ENCODE measurements at regions not wholly inside any gene's neighbourhood (a gene's known extent, or its start where the extent isn't known, plus 50 kb on each side); places are given as distances from the start of the nearest gene placed in this dataset.

GRCh38 chrX:45872480-45872879, 671.8 kb upstream of the DIPK2B start:
- no peak for TF ChIP-seq CTCF (IDR thresholded peaks at IDR 0.05)
- no peak for TF ChIP-seq POLR2A (IDR thresholded peaks at IDR 0.05)
